WTC11 (cell line): ENCODE measurements at regions not wholly inside any gene's neighbourhood (a gene's known extent, or its start where the extent isn't known, plus 50 kb on each side); places are given as distances from the start of the nearest gene placed in this dataset.

ENCODE experiments used
- ATAC-seq: fragments of 200-7000 bp; cut with Tn5 transposase; 2 replicates; pipeline ENCODE4 v1.10.0; 2021; ENCODE audit warnings: mild to moderate bottlenecking, moderate library complexity
- CTCF ChIA-PET: fragments of 300-600 bp; sonication (Branson Sonifier 250); formaldehyde crosslinking; loops from one replicate; lab custom pipeline; 2021; ENCODE audit warnings: antibody characterized with exemption; lab: Charles Lee
- POLR2A ChIA-PET: fragments of 350-600 bp; sonication (Branson Sonifier 250); formaldehyde crosslinking; loops from one replicate; lab custom pipeline; 2021; ENCODE audit warnings: antibody characterized with exemption; lab: Charles Lee
- DNase-seq: peaks from one replicate; pipeline ENCODE4 v3.0.0; 2021; ENCODE audit warnings: low spot score
- H3K27ac Mint-ChIP-seq: 2 replicates; pipeline ENCODE4 v1.8.0; 2021; ENCODE audit warnings: mixed read lengths
- H3K27me3 Mint-ChIP-seq: 2 replicates; pipeline ENCODE4 v1.8.0; 2021; ENCODE audit warnings: low read depth, mild to moderate bottlenecking, moderate library complexity, mixed read lengths
- H3K36me3 Mint-ChIP-seq: 2 replicates; pipeline ENCODE4 v1.8.0; 2021; ENCODE audit warnings: mixed read lengths
- H3K4me1 Mint-ChIP-seq: 2 replicates; pipeline ENCODE4 v1.8.0; 2022; ENCODE audit warnings: mixed read lengths
- H3K4me3 Mint-ChIP-seq: 2 replicates; pipeline ENCODE4 v1.8.0; 2021; ENCODE audit warnings: mild to moderate bottlenecking, moderate library complexity, mixed read lengths
- H3K9me3 Mint-ChIP-seq: 2 replicates; pipeline ENCODE4 v1.8.0; 2021; ENCODE audit warnings: mixed read lengths
- CBFB ChIP-seq: sonication (generic); formaldehyde crosslinking; IDR thresholded peaks from 2 replicates; pipeline ENCODE4 v1.8.1; 2022; ENCODE audit warnings: mild to moderate bottlenecking, low read depth, missing genetic modification reagents
- CREB1 ChIP-seq: sonication (generic); formaldehyde crosslinking; IDR thresholded peaks from 2 replicates; pipeline ENCODE4 v1.8.0; 2023; ENCODE audit warnings: mild to moderate bottlenecking, missing genetic modification reagents
- EMX1 ChIP-seq: fragments of 250-450 bp; sonication (Bioruptor Pico); IDR thresholded peaks from 2 replicates; pipeline ENCODE4 v1.8.0; 2021; ENCODE audit warnings: mild to moderate bottlenecking
- ETV6 ChIP-seq: sonication (generic); formaldehyde crosslinking; IDR thresholded peaks from 2 replicates; pipeline ENCODE4 v1.8.1; 2022; ENCODE audit warnings: mild to moderate bottlenecking, missing genetic modification reagents
- FOXJ3 ChIP-seq: sonication (generic); formaldehyde crosslinking; IDR thresholded peaks from 2 replicates; pipeline ENCODE4 v1.9.0; 2021; ENCODE audit warnings: missing genetic modification reagents, mild to moderate bottlenecking, borderline replicate concordance
- HMGA2 ChIP-seq: fragments of 250-450 bp; sonication (Bioruptor Pico); IDR thresholded peaks from 2 replicates; pipeline ENCODE4 v1.4.0; 2021; ENCODE audit warnings: mild to moderate bottlenecking, moderate library complexity
- NFE2L1 ChIP-seq: sonication (generic); formaldehyde crosslinking; IDR thresholded peaks from 2 replicates; pipeline ENCODE4 v1.8.1; 2023; ENCODE audit warnings: missing genetic modification reagents
- OVOL2 ChIP-seq: fragments of 250-450 bp; sonication (Bioruptor Pico); IDR thresholded peaks from 2 replicates; pipeline ENCODE4 v1.9.0; 2021; ENCODE audit warnings: mild to moderate bottlenecking, borderline replicate concordance
- RELA ChIP-seq: sonication (generic); formaldehyde crosslinking; IDR thresholded peaks from 2 replicates; pipeline ENCODE4 v1.8.1; 2022; ENCODE audit warnings: missing genetic modification reagents, mild to moderate bottlenecking, borderline replicate concordance
- TEAD4 ChIP-seq: sonication (generic); formaldehyde crosslinking; IDR thresholded peaks from 2 replicates; pipeline ENCODE4 v1.8.0; 2022; ENCODE audit warnings: mild to moderate bottlenecking, missing genetic modification reagents
- ZNF138 ChIP-seq: sonication (generic); formaldehyde crosslinking; conservative IDR thresholded peaks from 2 replicates; pipeline ENCODE4 v1.8.1; 2022; ENCODE audit warnings: mild to moderate bottlenecking, moderate library complexity, missing genetic modification reagents
- ZNF232 ChIP-seq: sonication (generic); formaldehyde crosslinking; IDR thresholded peaks from 2 replicates; pipeline ENCODE4 v1.8.0; 2022; ENCODE audit warnings: mild to moderate bottlenecking, missing genetic modification reagents
- TF ChIP-seq, protein P1 (sequence below): sonication (generic); formaldehyde crosslinking; IDR thresholded peaks from 2 replicates; pipeline ENCODE4 v1.8.0; 2022; ENCODE audit warnings: mild to moderate bottlenecking, missing genetic modification reagents
- TF ChIP-seq, protein P2 (sequence below): sonication (generic); formaldehyde crosslinking; IDR thresholded peaks from 2 replicates; pipeline ENCODE4 v1.8.0; 2022; ENCODE audit warnings: mild to moderate bottlenecking, missing genetic modification reagents
- TF ChIP-seq, protein P3 (sequence below): sonication (generic); formaldehyde crosslinking; IDR thresholded peaks from 2 replicates; pipeline ENCODE4 v1.8.1; 2023; ENCODE audit warnings: mild to moderate bottlenecking, moderate library complexity, missing genetic modification reagents
- TF ChIP-seq, protein P4 (sequence below): sonication (generic); formaldehyde crosslinking; IDR thresholded peaks from 2 replicates; pipeline ENCODE4 v1.8.0; 2022; ENCODE audit warnings: missing genetic modification reagents
- TF ChIP-seq, protein P5 (sequence below): fragments of 250-450 bp; sonication (Bioruptor Pico); conservative IDR thresholded peaks from 2 replicates; pipeline ENCODE4 v1.9.0; 2021; ENCODE audit warnings: mild to moderate bottlenecking

DNA sequence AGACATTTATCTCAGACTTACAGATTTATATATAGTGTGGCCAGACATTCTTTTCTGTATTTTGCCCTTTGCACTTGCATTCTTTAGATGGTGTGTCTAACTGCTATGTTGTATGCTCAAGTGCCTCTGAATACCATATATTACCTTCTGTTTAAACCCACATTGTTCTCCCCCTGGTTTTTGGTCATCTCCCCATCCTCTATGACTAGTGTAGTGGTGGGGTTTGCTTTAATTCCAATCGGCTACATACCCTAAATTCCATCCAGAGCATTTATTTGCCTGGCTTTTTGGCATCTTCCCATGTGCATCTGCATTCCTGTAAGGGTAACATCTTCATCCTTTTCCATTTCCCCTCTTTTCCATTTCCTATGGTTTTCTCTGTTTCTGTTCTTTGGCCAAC is 271.0 kb upstream of the SLC30A5 start (continued):
- TF ChIP-seq, protein P1, sequence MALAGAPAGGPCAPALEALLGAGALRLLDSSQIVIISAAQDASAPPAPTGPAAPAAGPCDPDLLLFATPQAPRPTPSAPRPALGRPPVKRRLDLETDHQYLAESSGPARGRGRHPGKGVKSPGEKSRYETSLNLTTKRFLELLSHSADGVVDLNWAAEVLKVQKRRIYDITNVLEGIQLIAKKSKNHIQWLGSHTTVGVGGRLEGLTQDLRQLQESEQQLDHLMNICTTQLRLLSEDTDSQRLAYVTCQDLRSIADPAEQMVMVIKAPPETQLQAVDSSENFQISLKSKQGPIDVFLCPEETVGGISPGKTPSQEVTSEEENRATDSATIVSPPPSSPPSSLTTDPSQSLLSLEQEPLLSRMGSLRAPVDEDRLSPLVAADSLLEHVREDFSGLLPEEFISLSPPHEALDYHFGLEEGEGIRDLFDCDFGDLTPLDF (CRISPR knock-in tag), result no peak

DNA sequence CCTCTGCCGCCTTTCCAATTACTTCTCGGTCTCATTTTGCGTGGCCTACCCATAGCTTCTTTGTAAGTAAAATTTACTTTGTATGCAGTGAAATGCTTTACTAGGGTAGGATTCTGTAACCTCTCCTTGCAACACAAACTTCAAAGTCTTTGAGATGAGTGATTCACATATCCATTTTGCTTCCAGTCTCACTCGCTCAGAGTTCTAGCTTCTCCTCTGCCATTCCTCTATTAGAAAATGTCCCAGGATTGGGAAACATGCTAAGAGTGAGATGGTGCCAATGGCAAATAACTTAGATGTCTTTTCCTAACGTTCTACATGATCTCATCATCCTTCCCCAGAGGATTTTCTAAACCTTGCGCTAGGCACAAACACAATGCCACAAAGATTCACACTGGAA is 270.5 kb upstream of the SLC30A5 start:
- Mint-ChIP-seq H3K4me3 (no peak overlapping the region), H3K9me3 (no peaks in the 10 kb centered on the region)
- CTCF ChIA-PET, result no interaction called here
- DNase-seq, result no peak
- TF ChIP-seq FOXJ3 (CRISPR knock-in tag), result no peak
- TF ChIP-seq, protein P1 (CRISPR knock-in tag), result no peak
- TF ChIP-seq HMGA2 (CRISPR knock-in tag), result no peak
- TF ChIP-seq, protein P2, sequence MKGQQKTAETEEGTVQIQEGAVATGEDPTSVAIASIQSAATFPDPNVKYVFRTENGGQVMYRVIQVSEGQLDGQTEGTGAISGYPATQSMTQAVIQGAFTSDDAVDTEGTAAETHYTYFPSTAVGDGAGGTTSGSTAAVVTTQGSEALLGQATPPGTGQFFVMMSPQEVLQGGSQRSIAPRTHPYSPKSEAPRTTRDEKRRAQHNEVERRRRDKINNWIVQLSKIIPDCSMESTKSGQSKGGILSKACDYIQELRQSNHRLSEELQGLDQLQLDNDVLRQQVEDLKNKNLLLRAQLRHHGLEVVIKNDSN, result no peak
- TF ChIP-seq NFE2L1, result no peak
- no peak for TF ChIP-seq ETV6
- TF ChIP-seq, all 79 proteins: peak for 0
- no peak for ATAC-seq
- Mint-ChIP-seq H3K36me3 (no peaks in the 10 kb centered on the region), H3K27ac (no peak overlapping the region), H3K4me1 (peaks cover 15% of the 10 kb centered on the region), H3K27me3 (no peaks in the 10 kb centered on the region)
- POLR2A ChIA-PET, result no interaction called here

DNA sequence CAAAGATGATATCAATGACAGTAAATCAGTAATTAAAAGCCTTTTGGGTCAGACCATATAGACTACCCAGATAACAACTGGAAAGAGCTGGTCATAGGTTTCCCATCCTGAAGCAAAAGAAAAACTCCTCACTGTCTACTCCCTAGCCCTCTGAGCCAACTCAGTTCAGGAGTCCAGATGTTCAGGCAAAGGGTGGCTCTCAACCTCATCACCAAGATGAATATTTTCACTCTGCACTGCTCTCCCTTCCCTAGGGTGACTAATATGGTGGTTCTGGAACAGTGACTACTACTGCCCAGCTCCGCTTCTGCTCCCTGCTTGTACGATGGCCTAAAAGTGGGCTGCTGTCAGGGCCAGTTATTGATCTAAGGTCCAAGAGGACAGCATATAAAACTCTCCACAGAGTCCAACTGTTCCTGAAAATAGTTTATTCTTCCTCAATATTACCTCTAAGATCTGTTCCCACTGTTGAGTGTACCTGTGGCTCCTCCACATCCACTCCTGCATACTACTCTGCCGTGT is 263.4 kb upstream of the SLC30A5 start:
- Mint-ChIP-seq H3K4me3 (no peak overlapping the region), H3K4me1 (peaks cover 11% of the 10 kb centered on the region), H3K36me3 (no peaks in the 10 kb centered on the region), H3K9me3 (peaks cover 26% of the 10 kb centered on the region), H3K27ac (no peak overlapping the region), H3K27me3 (no peaks in the 10 kb centered on the region)
- DNase-seq, result no peak
- ChIA-PET POLR2A (no interaction called here), CTCF (no interaction called here)
- TF ChIP-seq, protein P3, sequence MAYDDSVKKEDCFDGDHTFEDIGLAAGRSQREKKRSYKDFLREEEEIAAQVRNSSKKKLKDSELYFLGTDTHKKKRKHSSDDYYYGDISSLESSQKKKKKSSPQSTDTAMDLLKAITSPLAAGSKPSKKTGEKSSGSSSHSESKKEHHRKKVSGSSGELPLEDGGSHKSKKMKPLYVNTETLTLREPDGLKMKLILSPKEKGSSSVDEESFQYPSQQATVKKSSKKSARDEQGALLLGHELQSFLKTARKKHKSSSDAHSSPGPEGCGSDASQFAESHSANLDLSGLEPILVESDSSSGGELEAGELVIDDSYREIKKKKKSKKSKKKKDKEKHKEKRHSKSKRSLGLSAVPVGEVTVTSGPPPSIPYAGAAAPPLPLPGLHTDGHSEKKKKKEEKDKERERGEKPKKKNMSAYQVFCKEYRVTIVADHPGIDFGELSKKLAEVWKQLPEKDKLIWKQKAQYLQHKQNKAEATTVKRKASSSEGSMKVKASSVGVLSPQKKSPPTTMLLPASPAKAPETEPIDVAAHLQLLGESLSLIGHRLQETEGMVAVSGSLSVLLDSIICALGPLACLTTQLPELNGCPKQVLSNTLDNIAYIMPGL (CRISPR knock-in tag), result no peak
- no peak for TF ChIP-seq OVOL2 (CRISPR knock-in tag)
- no peak for ATAC-seq

DNA sequence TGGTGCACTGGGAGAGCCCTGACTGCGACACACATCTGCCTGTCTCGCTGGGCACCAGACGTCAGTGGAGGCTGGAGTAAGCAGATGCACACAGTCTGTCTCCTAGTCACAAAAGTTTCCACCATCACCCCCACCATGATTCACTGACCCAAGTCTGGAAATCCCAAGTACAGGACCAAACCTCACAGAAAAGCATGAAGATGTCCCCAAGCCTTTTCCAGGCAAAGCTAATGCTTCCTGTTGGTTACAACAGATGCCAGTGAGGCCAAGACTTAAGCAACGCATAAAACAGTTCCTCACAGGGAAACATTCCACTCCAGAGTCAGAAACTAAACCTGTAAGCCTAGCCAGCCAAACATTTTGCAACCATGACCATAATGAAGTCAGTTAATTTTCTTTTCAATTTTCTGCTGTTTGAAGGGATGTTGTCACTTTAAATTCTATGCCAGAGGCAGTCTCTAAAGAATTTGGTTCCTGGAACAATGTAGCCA is 259.3 kb upstream of the SLC30A5 start:
- no peak overlapping the region for H3K27ac Mint-ChIP-seq
- H3K4me3 Mint-ChIP-seq, result no peak overlapping the region
- H3K36me3 Mint-ChIP-seq, result no peaks in the 10 kb centered on the region
- H3K9me3 Mint-ChIP-seq, result peaks cover 20% of the 10 kb centered on the region
- peaks cover 18% of the 10 kb centered on the region for H3K4me1 Mint-ChIP-seq
- CTCF ChIA-PET, result no interaction called here
- ATAC-seq, result no peak
- POLR2A ChIA-PET, result interaction anchor here (0.6 kb wide), 1 partner anchor 14 kb away, joined by 3 read pairs; no protein-coding TSS in a partner anchor
- DNase-seq, result no peak
- no peaks in the 10 kb centered on the region for H3K27me3 Mint-ChIP-seq
- TF ChIP-seq TEAD4 (CRISPR knock-in tag) (no peak), RELA (no peak), ZNF138 (CRISPR knock-in tag) (no peak), ZNF232 (CRISPR knock-in tag) (no peak), CREB1 (CRISPR knock-in tag) (no peak), EMX1 (no peak), CBFB (CRISPR knock-in tag) (no peak), HMGA2 (CRISPR knock-in tag) (no peak)
- TF ChIP-seq, protein P4, sequence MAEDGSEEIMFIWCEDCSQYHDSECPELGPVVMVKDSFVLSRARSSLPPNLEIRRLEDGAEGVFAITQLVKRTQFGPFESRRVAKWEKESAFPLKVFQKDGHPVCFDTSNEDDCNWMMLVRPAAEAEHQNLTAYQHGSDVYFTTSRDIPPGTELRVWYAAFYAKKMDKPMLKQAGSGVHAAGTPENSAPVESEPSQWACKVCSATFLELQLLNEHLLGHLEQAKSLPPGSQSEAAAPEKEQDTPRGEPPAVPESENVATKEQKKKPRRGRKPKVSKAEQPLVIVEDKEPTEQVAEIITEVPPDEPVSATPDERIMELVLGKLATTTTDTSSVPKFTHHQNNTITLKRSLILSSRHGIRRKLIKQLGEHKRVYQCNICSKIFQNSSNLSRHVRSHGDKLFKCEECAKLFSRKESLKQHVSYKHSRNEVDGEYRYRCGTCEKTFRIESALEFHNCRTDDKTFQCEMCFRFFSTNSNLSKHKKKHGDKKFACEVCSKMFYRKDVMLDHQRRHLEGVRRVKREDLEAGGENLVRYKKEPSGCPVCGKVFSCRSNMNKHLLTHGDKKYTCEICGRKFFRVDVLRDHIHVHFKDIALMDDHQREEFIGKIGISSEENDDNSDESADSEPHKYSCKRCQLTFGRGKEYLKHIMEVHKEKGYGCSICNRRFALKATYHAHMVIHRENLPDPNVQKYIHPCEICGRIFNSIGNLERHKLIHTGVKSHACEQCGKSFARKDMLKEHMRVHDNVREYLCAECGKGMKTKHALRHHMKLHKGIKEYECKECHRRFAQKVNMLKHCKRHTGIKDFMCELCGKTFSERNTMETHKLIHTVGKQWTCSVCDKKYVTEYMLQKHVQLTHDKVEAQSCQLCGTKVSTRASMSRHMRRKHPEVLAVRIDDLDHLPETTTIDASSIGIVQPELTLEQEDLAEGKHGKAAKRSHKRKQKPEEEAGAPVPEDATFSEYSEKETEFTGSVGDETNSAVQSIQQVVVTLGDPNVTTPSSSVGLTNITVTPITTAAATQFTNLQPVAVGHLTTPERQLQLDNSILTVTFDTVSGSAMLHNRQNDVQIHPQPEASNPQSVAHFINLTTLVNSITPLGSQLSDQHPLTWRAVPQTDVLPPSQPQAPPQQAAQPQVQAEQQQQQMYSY (CRISPR knock-in tag), result no peak
- TF ChIP-seq, protein P2, result no peak
- TF ChIP-seq, protein P5, sequence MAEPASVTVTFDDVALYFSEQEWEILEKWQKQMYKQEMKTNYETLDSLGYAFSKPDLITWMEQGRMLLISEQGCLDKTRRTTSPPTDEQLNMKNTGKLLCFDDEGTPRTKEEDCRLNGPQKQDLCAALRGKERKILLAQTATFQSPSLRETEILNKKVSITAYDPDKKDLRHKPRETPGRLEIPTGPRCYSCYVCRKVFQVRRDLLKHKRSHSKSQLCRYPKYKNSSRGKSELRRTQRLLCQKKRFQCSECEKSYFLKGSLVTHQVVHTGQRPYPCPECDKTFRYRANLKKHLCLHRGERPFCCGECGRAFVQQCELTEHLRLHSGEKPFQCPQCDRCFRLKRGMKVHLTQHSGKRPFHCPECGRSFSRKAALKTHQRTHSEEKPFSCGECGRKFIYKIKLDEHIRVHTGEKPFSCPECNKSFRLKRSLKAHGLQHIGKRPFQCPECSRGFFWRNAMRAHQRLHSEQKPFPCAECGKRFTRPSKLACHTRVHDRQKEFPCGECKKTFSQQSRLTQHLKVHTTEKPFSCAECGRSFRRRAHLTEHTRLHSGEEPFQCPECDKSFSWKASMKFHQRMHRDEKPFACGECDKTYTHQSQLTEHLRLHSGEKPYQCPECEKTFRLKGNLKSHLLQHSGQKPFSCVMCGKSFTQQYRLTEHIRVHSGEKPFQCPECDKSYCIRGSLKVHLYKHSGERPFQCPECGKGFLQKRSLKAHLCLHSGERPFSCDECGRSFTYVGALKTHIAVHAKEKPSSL (CRISPR knock-in tag), result no peak
